ENCODE measurements at regions not wholly inside any gene's neighbourhood (a gene's known extent, or its start where the extent isn't known, plus 50 kb on each side); places are given as distances from the start of the nearest gene placed in this dataset.

DNA sequence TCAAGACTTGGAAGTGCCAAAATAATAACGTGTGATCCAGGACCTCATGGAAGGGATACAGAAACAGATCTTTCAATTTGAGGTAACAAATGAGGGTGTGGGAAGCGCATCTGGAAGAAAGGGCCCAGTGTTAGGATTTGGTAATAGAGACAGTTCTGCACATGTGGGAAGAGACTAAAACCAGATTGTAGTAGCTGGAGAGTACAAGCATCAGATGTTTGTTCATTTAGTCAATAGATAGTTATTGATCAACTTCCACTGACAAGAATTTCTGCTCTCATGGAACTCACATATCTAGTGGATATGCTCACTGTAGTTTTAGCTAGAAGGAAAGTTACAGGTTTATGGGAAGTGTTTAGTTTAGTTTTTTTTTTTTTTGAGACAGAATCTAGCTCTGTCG lies 153.6 kb downstream of the TLR5 start:
- intact Hi-C loops (cut with micrococcal nuclease), result no loop called here
- DNase-seq (no peak), ATAC-seq (no peak)

DNA sequence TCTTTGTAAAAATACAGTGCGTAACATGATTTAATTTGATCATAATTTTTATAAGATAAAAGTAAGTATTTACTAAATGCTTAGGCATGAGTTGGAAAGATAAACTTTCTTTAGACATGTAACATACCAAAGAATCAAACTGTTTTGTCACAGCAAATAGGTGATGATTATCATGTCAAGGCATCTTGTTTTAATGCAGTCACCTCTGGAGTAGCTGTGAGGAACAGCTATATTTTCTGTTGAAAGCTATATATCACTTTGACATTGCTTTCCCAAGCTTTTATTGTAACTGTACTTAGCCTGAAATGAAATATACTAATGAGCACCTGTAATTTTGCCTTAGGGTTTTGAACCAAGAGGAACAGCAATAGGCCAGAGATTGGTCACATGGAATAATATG lies 151.9 kb downstream of the TLR5 start:
- DNase-seq (no peak), ATAC-seq (no peak)
- intact Hi-C loops (cut with micrococcal nuclease), result no loop called here

DNA sequence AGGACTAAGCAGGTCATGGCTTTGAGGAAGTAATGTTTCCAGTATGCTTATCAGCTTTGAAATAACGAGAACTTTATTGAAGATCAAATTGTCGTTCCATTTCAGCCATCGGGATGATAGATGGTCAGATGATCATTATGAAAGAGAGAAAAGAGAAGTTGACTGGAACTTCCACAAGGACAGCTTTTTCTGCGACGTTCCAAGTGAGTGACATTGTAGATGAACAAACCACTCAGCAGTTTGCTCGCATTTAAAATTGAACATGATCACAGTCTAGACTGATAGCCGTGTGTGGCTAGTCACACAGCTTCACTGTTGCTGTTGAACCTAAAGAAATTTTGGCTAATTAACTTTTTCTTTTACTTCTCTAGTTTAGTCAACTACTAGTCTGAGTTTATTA lies 151.1 kb downstream of the TLR5 start:
- intact Hi-C loops (cut with micrococcal nuclease), result no loop called here
- ATAC-seq (no peak), DNase-seq (no peak)

DNA sequence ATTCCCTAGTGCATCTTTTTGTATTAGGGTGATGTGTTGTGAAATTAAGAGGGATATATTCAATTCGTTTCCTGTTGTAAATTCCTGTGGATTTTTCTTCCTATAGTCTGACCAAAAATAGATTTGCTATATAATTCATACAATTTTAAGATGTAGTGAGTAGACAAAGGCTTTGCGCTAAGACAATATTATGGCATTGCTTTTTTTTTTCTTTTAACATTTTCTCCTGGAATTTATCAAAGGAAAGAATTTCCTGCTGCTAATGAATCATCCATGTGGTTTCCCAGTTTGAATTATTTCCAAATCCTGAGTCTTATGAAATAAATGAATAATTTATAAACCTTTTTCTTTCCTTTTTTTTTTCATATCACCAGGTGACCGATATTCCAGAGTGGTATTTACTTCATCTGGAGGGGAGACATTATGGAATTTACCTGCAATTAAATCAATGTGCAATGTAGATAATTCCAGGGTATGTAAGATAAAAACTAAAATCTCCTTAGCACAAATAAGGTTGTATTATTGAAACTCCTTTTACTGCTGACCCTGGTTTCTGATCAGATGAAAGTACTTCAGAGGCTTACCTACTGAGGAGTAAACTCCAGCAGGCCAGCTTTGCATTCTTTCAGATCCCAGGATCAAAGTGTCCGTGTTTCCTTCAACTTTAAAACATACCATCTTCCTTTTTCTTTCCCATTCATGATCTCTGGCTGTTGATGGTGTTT lies 148.4 kb downstream of the TLR5 start:
- intact Hi-C loops (cut with micrococcal nuclease), result no loop called here
- ATAC-seq (no peak), DNase-seq (no peak)

DNA sequence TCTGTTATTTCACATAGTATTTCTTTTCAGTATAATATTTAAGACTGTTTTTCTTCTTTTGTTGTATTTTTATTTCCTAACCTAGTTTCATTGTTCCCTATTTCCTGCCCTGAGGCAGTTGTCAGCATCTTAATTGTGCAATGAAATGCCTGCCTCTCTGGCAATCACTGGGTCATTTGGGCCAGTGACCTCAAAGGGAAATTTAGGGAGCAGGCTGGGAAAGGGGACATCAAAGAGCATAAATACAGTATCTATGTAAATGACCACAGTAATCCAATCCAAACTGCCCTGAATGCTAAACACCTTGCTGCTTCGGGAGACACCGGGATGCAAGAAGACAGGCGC lies 147.8 kb downstream of the TLR5 start:
- intact Hi-C loops (cut with micrococcal nuclease), result no loop called here
- DNase-seq (no peak), ATAC-seq (no peak)

DNA sequence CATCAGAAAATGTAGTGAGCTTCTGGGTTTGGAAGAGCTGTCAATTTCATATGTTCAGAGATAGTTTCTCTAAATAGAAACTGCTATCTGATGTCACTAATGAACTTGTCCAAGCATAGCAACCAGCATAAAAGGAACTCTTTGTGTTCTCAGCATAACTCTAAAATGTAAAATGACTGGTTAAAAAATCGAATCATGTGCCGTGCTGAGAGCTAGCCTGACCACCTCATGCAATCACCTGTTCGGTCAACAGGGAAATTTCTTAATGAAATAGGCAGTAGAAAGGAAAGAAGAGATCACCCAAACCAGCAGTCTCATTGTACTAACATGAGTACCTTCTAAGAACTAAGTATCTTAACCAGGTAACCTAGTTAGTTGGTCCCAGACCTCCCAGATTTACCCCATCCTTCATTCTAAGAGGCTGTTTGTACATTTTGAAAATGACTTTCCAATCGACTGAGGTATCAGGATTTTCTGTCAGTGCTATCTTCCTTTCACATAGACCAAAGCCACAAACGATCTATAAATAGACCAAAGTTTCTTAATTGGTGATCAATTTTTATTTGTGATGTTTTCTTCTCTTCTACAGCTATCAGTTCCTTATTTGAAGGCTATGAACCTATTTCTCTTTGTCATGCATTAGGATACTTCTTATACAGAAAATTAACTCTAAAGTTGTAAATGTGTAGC lies 147.3 kb downstream of the TLR5 start:
- ATAC-seq (no peak), DNase-seq (no peak)
- intact Hi-C loops (cut with micrococcal nuclease), result no loop called here

DNA sequence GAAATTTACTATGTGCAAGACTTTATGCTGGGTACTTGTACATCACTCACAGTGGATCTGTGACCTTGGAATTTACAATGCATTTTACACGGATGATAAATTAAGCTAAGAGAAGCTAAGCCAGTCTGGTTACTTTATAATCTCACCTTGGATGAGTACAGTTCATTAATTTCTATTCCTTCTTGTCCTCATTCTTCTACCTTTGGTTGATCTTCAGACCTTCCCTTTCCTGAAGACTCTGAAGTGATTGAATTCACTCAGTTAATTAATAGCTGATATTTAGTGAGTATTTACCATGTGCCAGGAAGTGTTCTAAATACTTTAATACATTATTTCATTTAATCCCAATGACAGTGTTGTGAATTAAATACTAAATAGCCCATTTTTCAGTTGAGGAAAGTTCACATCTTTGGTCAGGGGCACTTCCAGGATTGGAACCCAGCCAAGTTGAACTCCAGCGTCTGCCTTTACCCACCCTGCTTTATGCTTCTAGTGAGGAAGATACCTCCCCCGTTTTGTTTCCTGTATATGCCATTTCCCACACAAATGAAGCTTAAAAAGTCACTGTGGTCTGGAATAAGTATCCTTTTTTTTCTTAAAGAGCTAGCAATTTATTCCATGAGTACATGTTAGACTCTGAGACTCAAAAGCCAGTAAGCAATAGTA lies 146.6 kb downstream of the TLR5 start:
- ATAC-seq, result no peak

DNA sequence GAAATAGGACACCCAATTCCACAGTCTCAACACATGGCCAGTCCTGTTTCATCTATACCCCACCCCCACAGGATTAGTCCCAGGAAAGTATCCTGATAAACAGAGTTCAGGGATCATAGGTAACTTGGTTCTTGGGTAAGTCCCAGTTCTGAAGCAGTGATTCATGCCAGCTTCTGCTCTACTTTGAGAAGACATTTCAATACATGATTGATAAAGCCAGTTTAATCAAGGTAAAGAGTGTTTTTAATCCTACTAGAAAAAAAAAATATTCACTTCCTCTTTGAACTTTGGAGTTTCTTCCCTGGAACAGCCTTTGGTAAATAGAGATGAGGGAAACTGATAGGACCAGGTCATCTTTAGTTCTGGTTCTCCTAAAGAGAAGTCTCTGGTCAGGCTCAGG lies 142.4 kb downstream of the TLR5 start:
- DNase-seq, result no peak
- intact Hi-C loops (cut with micrococcal nuclease), result no loop called here
- ATAC-seq, result no peak

More for the DNA sequence above, 146.6 kb downstream of the TLR5 start:
- DNase-seq, result no peak
- intact Hi-C loops (cut with micrococcal nuclease), result no loop called here

DNA sequence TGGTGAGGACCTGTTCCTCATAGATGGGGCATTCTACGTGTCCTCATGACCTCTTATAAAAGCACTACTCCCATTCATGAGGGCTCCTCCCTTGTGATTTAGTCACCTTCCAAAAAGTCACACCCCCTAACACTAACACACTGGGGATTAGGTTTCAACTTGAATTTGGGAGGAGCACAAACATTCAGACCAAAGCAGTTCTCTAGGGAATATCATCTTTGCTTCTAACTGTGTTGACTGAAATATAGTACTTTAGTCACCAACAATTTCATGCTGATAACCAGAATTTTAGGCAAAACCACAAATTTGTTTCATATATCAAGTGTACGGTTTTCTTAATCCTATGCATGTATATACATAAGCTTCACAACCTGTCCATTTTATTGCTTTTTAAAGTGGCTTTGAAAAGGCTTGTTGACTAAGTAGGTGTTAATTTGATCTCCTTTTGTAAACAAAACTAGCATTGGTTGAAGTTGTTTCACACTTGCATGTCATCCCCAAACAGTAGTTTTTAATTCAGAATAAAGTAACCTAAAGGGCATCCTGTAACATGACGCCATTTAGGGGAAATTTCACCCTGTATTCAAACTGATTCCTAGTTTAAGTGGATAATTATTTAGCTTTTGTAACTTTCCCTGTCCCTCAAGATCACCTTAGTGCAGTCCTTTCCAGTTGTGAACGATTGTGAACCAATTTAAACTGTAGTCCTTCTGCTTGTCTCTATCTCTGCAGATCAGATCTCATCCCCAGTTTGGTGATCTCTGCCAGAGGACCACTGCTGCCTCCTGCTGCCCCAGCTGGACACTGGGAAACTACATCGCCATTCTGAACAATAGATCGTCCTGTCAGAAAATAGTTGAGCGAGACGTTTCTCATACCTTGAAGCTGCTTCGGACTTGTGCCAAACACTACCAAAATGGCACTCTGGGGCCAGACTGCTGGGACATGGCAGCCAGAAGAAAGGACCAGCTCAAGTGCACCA lies 141.1 kb downstream of the TLR5 start:
- intact Hi-C loops (cut with micrococcal nuclease), result no loop called here
- DNase-seq (no peak), ATAC-seq (no peak)

DNA sequence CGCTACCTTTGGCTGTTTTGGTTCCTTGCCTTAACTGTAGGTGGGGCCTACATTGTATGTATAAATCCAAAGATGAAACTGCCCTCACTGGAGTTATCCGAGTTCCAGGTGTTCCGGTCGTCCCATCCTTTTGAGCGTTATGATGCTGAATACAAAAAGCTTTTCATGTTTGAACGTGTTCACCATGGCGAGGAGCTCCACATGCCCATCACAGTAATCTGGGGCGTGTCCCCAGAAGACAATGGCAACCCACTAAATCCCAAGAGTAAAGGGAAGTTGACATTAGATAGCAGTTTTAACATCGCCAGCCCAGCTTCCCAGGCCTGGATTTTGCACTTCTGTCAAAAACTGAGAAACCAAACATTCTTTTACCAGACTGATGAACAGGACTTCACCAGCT lies 139.5 kb downstream of the TLR5 start:
- DNase-seq (no peak), ATAC-seq (no peak)
- intact Hi-C loops (cut with micrococcal nuclease), result no loop called here

DNA sequence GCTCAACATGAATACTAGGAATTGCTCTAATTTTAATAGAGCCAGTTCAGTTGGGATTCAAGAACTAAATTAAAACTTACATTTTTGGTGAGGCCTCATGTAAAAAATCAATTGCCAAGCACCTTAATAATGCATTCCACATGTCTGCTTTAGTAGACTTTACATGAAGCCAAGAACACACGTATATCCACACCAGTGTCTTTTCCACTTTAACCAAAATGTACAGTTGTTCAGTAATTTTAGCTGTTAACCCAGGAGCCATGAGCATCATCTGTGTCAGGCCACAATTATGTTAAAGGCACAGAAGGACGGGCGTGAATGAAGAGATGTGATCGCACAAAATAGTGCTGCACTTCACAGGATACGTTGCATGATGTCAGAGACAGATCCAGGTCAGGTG lies 136.7 kb downstream of the TLR5 start:
- ATAC-seq (no peak), DNase-seq (no peak)
- intact Hi-C loops (cut with micrococcal nuclease), result no loop called here

DNA sequence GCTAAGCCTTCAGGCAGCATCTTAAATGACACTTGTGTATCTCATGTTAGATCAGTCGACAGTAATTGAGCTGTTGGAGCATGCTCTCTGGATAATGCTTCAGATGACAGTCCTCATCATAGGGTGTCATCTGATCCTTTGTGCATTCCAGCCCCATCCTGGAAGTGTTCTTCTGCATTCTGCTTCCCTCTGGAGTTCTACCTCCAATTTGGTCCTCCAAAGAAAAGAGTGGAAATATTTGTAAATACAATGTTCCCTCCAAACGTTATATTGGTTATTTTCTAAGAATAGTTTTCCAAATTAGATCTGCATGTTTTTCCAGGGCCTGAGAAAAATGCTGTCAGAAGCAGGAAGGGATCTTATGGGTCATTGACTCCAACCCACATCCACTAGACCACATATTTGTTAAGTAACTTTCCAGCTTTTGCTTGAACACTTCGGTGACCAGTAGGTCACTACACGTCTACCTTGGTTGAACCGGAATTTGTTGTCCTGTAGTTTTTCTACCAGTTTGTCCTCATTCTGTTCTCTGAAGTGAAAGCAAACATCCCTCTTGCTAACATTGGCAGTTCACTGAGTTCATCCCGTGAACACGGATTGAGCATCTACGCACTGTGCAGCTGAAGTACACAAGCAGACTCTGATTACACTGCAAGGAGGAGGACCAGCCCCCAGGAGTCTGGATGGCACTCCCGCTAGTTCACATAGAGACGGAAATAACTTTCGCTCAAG lies 136.0 kb downstream of the TLR5 start:
- intact Hi-C loops (cut with micrococcal nuclease), result no loop called here
- ATAC-seq, result no peak
- no peak for DNase-seq

DNA sequence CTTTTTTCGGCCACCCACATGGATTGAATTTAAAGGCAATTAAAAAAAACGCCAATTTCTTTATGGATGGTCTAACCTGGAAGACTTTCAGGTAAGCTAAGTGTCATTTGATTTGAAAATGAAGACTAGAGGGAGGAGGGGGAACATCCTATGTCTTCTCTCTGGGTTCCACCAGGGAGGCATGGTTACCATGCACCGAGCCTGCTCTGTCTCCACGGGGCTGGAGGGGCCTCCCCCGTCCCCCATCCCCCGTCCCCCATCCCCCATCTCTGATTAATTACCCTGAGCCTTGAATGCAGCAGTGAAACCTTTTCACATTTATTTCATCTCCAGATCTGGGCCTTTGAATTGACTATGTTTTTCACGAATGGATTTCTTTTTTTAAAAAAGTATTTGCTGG lies 135.1 kb downstream of the TLR5 start:
- DNase-seq (no peak), ATAC-seq (no peak)
- intact Hi-C loops (cut with micrococcal nuclease), result no loop called here

DNA sequence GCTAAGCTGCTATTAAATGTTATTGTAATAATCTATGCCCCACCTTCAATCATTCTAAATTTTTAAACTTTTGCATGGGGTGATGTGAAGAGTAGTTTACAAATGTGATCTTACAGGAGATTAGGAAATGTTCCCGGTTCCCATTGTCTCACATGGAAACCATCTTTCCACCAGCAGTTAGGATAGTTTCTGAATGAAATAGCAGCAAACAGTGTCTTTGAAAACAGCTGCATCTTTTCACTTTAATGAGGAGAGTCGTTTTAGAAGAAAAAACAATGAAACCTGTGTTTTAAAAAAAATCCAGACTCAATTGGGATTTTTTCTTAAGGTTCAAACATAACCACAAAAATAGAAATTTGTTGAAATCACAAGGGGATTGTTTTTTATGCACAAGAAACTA lies 134.2 kb downstream of the TLR5 start:
- DNase-seq (no peak), ATAC-seq (no peak)
- intact Hi-C loops (cut with micrococcal nuclease), result no loop called here

DNA sequence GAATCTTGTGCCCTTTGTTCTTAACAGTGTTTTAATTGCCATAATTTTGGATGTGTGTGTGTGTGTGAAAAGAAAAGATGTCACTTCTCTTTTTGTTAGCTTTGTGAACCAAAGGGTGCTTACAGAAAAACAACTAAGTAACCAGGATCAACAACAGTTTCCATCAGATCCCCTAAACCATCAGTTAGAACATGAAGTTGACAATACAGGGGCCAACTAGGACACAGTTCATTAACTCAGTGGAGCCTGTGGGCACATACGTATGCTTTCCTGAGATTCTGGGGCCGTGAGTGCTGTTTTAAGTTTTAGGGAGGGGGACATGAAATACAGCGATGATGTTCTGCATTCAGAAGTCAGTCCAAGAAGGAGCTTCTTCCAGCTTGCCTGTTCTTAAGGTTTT lies 133.6 kb downstream of the TLR5 start:
- ATAC-seq, result no peak
- intact Hi-C loops (cut with micrococcal nuclease), result no loop called here
- DNase-seq, result no peak

DNA sequence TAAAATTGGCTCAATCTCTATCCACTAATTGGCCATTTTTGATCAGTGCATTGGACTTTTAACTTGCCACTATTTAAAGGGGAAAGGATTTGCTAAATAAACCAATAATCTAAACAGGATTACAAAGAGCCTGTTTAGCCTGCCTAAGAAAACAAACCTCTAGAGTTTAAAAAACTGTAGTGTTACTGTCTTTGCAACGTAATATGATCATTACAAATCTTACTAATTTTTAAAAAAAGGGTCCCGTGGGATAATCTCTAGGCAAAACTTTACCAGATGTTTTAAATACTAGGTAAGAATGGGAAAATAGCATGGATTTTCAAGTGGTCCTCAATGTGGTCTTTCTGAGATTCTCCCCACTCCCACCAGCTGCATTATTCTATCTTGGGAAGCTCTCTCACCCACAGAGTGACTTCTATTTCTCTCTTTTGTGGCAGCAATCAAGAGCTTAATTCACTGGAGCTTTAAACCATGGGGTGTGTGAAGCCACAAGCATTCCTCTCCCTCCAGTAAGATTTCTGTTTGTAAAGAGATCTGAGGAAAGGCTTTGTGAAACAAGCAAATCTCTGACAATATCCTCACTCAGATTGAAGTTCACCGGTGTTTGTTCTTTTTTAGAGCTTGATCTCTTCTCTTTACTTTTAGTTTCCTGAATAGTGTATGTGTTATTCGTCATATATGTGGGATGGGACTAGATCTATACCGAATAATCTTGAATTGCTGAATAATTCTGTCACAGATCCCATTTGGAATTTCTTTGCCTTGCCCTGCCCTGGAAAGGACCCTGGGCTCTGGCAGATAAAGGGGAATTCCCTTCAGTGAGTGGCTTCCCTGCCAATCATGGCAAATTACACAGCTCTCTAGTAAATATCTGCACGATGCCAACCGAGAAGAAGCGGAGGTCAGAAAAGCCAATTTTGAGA lies 132.2 kb downstream of the TLR5 start:
- intact Hi-C loops (cut with micrococcal nuclease), result no loop called here
- ATAC-seq, result no peak
- DNase-seq, result no peak

DNA sequence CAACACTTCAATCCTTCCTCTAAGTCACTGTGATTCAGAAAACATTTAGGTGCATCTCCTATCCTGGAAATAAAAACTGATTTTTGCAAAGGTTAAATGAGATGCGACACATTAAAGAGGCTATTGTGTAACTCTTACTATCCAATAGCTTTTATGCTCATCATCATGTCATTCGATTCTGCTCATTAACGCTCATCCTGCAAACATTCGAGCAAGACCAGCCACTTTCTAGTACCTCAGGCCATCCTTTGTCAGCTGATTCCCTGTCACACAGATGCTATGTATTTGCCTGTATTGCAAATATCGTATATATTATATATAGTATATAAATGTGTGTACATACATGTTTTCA lies 131.6 kb downstream of the TLR5 start:
- intact Hi-C loops (cut with micrococcal nuclease), result no loop called here
- ATAC-seq (no peak), DNase-seq (no peak)

DNA sequence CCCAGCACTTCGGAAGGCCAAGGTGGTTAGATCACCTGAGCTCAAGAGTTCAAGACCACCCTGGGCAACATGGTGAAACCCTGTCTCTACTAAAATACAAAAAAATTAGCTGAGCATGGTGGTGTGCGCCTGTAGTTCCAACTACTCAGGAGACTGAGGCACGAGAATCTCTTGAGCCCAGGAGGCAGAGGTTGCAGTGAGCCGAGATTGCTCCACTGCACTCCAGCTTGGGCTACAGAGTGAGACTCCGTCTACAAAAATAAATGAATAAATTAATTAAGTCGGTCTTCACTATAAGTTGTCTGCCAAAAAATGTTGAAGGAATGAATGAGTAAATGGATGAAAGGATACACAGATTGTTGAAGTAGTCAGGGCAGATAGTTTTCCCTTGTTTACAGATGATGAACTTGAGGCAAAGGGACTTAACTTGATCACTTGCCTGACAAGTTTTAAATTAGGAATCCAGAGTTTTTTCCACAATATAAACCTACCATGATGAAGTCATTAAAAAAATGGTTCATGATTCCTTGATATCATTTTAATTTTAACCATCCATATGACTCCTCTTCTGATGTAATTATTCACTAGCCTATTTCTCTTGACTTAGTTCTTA lies 130.8 kb downstream of the TLR5 start:
- DNase-seq (no peak), ATAC-seq (no peak)
- intact Hi-C loops (cut with micrococcal nuclease), result no loop called here
